NCI-H2196 treated with DMSO at 0.1 percent for 48 hours (cell line): ENCODE measurements at regions not wholly inside any gene's neighbourhood (a gene's known extent, or its start where the extent isn't known, plus 50 kb on each side); places are given as distances from the start of the nearest gene placed in this dataset.

Experiments used
- DNase-seq: peaks from one replicate; lab custom pipeline; 2025; ENCODE audit not compliant: unreplicated experiment; lab: John Stamatoyannopoulos, UW

GRCh38 chr11:80569832-80570231, 1129.0 kb upstream of the TENM4 start:
- no peak for DNase-seq

- DNase-seq, result no peak
These were observed 1124.4 kb upstream of the TENM4 start for GRCh38 chr11:80565231-80565630.

- DNase-seq, result no peak
These were observed 1121.8 kb upstream of the TENM4 start for GRCh38 chr11:80562523-80563125.

GRCh38 chr11:80559942-80560341, 1119.1 kb upstream of the TENM4 start:
- DNase-seq, result no peak

- DNase-seq, result no peak
These were observed 1112.7 kb upstream of the TENM4 start for GRCh38 chr11:80553565-80553964.

- DNase-seq, result no peak
These were observed 1101.9 kb upstream of the TENM4 start for GRCh38 chr11:80542704-80543103.

- DNase-seq, result no peak
These were observed 1097.2 kb upstream of the TENM4 start for GRCh38 chr11:80538040-80538439.

GRCh38 chr11:80533463-80533862, 1092.6 kb upstream of the TENM4 start:
- DNase-seq, result no peak

GRCh38 chr11:80532633-80533232, 1091.9 kb upstream of the TENM4 start:
- DNase-seq, result no peak

GRCh38 chr11:80529726-80530125, 1088.9 kb upstream of the TENM4 start:
- no peak for DNase-seq

- no peak for DNase-seq
These were observed 1085.0 kb upstream of the TENM4 start for GRCh38 chr11:80525663-80526405.

GRCh38 chr11:80524349-80524748, 1083.5 kb upstream of the TENM4 start:
- no peak for DNase-seq

- DNase-seq, result no peak
These were observed 1082.2 kb upstream of the TENM4 start for GRCh38 chr11:80523057-80523456.

GRCh38 chr11:80521592-80521991, 1080.8 kb upstream of the TENM4 start:
- no peak for DNase-seq

- DNase-seq, result no peak
These were observed 1079.7 kb upstream of the TENM4 start for GRCh38 chr11:80520507-80520887.

GRCh38 chr11:80519596-80520506, 1079.0 kb upstream of the TENM4 start:
- DNase-seq, result no peak

- no peak for DNase-seq
These were observed 1076.9 kb upstream of the TENM4 start for GRCh38 chr11:80517701-80518100.

- no peak for DNase-seq
These were observed 1074.3 kb upstream of the TENM4 start for GRCh38 chr11:80515097-80515496.

- DNase-seq, result no peak
These were observed 1071.7 kb upstream of the TENM4 start for GRCh38 chr11:80512491-80512890.

- DNase-seq, result no peak
These were observed 1064.9 kb upstream of the TENM4 start for GRCh38 chr11:80505771-80506170.

- DNase-seq, result no peak
These were observed 1063.2 kb upstream of the TENM4 start for GRCh38 chr11:80503990-80504389.
